ENCODE measurements at regions not wholly inside any gene's neighbourhood (a gene's known extent, or its start where the extent isn't known, plus 50 kb on each side); places are given as distances from the start of the nearest gene placed in this dataset.

- H3K9me3 ChIP-seq (ENCODE audit: low read length): no peaks in the 10 kb centered on the region
- POLR2A ChIA-PET: no interaction called here
Observed at GRCh38 chr13:100836711-100837110, 162.1 kb upstream of the TMTC4 start.

GRCh38 chr13:100835695-100836094, 161.1 kb upstream of the TMTC4 start:
- CTCF ChIA-PET (ENCODE audit: unreplicated experiment): no interaction called here
- no peak overlapping the region for H2AFZ ChIP-seq (ENCODE audit: low read length)
- no peak for DNase-seq (ENCODE audit: low spot score)

More at GRCh38 chr13:100836711-100837110, 162.1 kb upstream of the TMTC4 start:
- Histone ChIP-seq H3K79me2 (ENCODE audit: insufficient read depth, low read depth, low read length) (no peaks in the 10 kb centered on the region), H3K36me3 (ENCODE audit: insufficient read depth, low read length) (no peaks in the 10 kb centered on the region), H2AFZ (ENCODE audit: low read length) (no peak overlapping the region), H3K4me2 (ENCODE audit: low read length) (no peak overlapping the region), H4K20me1 (ENCODE audit: insufficient read depth, low read length) (no peaks in the 10 kb centered on the region), H3K4me1 (ENCODE audit: insufficient read depth, low read length, poor library complexity, severe bottlenecking) (no peaks in the 10 kb centered on the region), H3K9me2 (ENCODE audit: insufficient read depth, low read length) (no peaks in the 10 kb centered on the region), H3K27ac (ENCODE audit: low read depth, low read length, poor library complexity, severe bottlenecking) (no peak overlapping the region), H3K4me3 (ENCODE audit: low read depth, low read length, poor library complexity, severe bottlenecking) (no peak overlapping the region)
- intact Hi-C loops (cut with micrococcal nuclease; ENCODE audit: unreplicated experiment): no loop called here
- DNase-seq (ENCODE audit: low spot score): no peak
- CTCF ChIA-PET (ENCODE audit: unreplicated experiment): no interaction called here
- TF ChIP-seq EZH2phosphoT487 (IDR thresholded peaks at IDR 0.05; ENCODE audit: borderline replicate concordance, low read depth, low read length): no peak
- BruUV-seq (replicated peaks): no TSS peak

GRCh38 chr13:100833427-100833826, 158.8 kb upstream of the TMTC4 start:
- Histone ChIP-seq H3K9me2 (ENCODE audit: insufficient read depth, low read length) (no peaks in the 10 kb centered on the region), H3K4me1 (ENCODE audit: insufficient read depth, low read length, poor library complexity, severe bottlenecking) (no peaks in the 10 kb centered on the region), H3K9me3 (ENCODE audit: low read length) (no peaks in the 10 kb centered on the region), H3K4me3 (ENCODE audit: low read depth, low read length, poor library complexity, severe bottlenecking) (no peak overlapping the region), H3K4me2 (ENCODE audit: low read length) (no peak overlapping the region), H3K36me3 (ENCODE audit: insufficient read depth, low read length) (no peaks in the 10 kb centered on the region), H4K20me1 (ENCODE audit: insufficient read depth, low read length) (no peaks in the 10 kb centered on the region), H3K27ac (ENCODE audit: low read depth, low read length, poor library complexity, severe bottlenecking) (no peak overlapping the region), H2AFZ (ENCODE audit: low read length) (no peak overlapping the region), H3K79me2 (ENCODE audit: insufficient read depth, low read depth, low read length) (no peaks in the 10 kb centered on the region)
- TF ChIP-seq EZH2phosphoT487 (IDR thresholded peaks at IDR 0.05; ENCODE audit: borderline replicate concordance, low read depth, low read length) (no peak), CTCF (conservative IDR thresholded peaks at IDR 0.05; ENCODE audit: low read length) (no peak)
- POLR2A ChIA-PET: no interaction called here
- no TSS peak for BruUV-seq (replicated peaks)
- CTCF ChIA-PET (ENCODE audit: unreplicated experiment): no interaction called here
- no peak for DNase-seq (ENCODE audit: low spot score)
- intact Hi-C loops (cut with micrococcal nuclease; ENCODE audit: unreplicated experiment): no loop called here

More at GRCh38 chr13:100835695-100836094, 161.1 kb upstream of the TMTC4 start:
- Histone ChIP-seq H3K4me2 (ENCODE audit: low read length) (no peak overlapping the region), H4K20me1 (ENCODE audit: insufficient read depth, low read length) (no peaks in the 10 kb centered on the region), H3K9me2 (ENCODE audit: insufficient read depth, low read length) (no peaks in the 10 kb centered on the region), H3K27ac (ENCODE audit: low read depth, low read length, poor library complexity, severe bottlenecking) (no peak overlapping the region), H3K4me1 (ENCODE audit: insufficient read depth, low read length, poor library complexity, severe bottlenecking) (no peaks in the 10 kb centered on the region), H3K79me2 (ENCODE audit: insufficient read depth, low read depth, low read length) (no peaks in the 10 kb centered on the region), H3K4me3 (ENCODE audit: low read depth, low read length, poor library complexity, severe bottlenecking) (no peak overlapping the region), H3K36me3 (ENCODE audit: insufficient read depth, low read length) (no peaks in the 10 kb centered on the region), H3K9me3 (ENCODE audit: low read length) (no peaks in the 10 kb centered on the region)
- intact Hi-C loops (cut with micrococcal nuclease; ENCODE audit: unreplicated experiment): no loop called here
- no peak for TF ChIP-seq CTCF (conservative IDR thresholded peaks at IDR 0.05; ENCODE audit: low read length)
- BruUV-seq (replicated peaks): no TSS peak
- POLR2A ChIA-PET: no interaction called here

Data from OCI-LY7 (cell line).